ENCODE measurements at regions not wholly inside any gene's neighbourhood (a gene's known extent, or its start where the extent isn't known, plus 50 kb on each side); places are given as distances from the start of the nearest gene placed in this dataset.

DNA sequence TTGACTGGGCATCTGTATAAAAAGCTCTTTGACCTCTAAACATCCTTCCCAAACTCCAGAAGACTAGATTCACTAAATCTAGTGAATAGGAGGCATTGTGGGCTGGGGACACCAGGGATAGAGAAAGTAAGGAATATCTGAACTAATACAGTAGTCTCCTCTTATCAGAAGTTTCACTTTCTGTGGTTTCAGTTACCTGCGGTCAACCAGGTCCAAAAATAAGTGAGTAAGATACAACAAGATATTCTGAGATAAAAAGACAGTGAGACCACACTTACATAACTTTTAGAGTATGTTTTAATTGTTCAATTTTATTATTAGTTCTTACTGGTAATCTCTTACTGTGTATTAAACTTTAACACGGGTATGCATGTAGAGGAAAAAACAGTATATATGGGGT lies 376.5 kb downstream of the HNRNPD start:
- no peak for ATAC-seq

DNA sequence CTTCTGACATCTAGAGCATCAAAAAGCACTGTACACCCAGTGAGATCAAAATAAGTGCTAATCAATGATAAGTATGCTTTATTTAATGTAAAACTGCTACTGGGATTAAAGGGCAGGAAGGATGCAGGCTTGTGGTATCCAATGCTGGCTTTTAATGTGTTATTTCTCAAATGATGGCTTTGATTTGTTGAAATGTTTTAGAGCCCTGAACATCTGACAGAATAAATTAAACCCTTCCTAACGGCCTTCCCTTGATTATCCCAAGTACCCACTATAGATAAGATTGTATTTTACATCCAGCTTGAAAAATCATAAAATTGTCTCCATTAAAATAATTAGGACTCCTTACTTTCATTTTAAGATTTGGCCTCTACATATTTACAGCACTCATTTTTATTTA lies 382.9 kb downstream of the HNRNPD start:
- ATAC-seq = no peak

DNA sequence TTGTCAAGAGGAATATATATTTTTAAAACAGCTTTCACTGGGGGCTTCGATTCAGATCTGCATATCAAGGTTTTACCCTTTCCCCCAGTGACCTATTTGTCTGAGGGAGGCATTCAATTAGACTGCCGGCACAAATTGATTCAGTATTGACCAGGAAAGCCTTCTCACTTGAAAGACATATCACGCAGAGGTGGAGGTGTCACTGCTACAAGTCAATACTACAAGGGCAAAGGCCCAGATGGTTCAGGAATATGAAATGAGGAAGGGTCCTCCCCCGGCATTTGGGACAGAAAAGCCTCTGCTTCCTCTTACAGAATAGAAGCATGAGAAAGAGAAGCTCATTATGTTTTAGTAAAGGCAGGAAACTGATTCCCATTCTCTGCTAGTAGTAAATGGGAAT lies 383.6 kb downstream of the HNRNPD start:
- no peak for ATAC-seq

DNA sequence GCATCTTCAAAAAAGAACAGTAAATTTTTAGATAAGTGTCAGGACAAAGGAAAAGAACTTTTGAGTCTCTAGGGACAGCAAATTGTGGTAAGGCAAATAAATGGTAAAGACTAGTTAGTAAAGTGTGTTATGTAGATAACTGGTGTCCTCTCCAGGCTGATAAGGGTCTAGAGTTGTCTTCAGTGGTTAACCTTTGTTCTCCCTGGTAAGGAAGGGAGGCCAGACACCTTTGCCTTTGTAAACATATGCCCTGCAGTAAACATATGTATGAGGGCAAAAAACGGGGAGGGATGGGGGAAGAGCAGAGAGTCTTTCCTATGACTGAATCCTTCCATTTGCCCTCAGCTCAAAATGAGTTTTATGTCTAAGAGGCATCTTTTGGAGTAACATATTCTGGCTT lies 384.6 kb downstream of the HNRNPD start:
- no peak for ATAC-seq

DNA sequence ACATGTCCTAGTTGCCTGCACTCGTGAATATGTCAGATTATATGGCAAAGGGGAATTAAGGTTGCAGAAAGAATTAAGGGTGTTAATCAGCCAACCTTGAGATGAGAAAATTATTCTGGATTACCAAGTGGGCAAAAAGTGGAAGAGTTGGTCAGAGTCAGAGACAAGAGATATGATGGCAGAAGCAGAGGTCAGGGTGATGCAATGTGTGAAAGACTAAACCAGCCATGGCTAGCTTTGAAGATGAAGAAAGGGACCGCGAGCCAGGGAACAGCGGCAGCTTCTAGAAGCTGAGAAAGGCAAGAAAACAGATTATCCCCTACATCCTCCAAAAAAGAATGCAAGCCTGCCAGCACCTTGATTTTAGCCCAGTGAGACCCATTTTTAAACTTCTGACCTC lies 385.6 kb downstream of the HNRNPD start:
- no peak for ATAC-seq

DNA sequence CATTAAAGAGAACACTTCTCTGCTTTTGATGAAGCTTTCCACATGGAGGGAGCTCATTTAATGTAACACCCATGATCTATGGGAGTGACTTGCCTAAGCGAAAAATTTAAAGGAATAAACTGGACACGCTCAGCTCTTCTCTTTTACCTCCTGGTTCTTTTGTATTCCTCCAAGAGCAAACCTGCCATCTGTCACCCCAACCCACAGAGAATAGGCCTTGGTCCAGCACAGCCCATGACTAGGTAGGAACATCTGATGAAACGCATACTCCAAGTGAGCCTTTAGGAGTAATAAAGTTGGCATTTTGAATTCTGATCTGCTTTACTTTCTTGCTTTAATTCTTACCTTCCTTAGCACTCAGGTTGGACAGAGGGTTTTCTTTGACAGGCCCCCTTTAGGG lies 389.0 kb downstream of the HNRNPD start:
- ATAC-seq = no peak

- ATAC-seq = no peak
Measured at GRCh38 chr4:81982846-81983540, 390.8 kb downstream of the HNRNPD start.

- no peak for ATAC-seq
Measured at GRCh38 chr4:81981218-81981617, 392.6 kb downstream of the HNRNPD start.

DNA sequence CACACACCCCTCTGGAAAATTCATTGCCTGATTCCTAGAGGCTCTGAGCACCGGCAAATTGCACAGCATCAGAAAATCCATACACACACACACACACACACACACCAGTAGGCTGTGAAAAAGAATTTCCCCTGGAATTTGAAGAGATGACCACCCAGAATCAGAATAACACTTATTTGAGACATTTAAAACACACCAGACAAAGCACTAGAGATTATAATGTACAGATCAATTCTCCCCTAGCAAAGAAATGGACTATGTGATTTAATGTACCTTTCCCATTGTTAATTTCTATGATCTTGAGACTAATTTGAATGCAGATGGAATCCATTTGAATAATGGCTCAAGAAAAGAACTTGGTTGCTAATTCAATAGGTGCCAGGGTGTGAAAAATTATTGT lies 399.3 kb downstream of the HNRNPD start:
- ATAC-seq = no peak

DNA sequence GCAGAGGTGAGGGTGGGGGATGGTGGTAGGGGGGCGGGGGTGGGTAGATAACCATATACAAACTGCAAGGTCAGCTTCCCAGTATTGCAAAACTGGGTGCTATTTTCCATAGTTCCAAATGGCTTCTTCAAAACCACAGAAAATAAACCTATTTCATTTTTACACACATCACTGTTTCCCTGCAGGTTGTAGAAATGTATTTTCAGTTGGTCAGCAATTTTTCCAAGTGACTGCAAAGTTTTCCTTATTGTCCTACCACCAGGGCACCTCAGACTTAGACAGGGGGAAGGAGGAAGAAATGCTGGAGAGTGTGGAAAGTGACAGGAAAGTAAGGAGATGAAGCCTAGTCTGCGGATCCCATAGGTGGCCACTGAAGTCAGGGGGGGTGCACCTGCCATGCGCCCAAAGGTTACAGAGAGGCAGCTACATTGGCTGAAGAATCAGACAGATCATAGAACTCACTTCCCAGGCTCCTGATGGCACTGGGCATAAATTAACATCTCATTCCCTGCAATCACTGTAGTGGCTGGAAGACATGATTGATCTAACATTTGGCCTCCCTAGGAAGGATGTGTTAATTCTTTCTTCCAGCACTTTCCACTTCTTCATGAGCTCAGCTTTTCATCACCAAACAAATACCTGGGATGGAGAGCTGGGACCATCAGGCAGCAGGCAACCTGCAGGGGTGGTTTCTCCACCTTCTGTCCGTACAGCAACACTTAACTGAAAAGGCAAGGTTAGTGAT lies 402.0 kb downstream of the HNRNPD start:
- no peak for ATAC-seq

DNA sequence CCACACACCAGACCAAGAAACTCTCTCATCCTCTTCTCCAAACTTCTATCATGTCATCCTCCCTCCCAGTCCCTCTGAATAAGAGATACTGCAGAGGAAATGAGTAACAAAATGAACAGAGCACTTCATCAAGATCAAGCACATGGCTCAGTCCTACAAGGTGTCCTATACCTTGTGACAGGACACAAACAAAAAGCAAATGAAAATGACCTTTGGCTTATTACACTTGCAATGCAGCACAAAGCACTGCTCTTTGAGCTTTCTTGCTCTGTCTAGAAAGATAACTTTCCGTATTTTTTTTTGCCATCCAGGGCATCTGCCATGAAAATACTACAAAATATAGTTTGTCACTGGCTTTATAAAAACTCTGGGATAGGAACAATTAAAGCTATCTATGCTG lies 402.7 kb downstream of the HNRNPD start:
- no peak for ATAC-seq

- no peak for ATAC-seq
Measured at GRCh38 chr4:81970454-81970853, 403.3 kb downstream of the HNRNPD start.

- no peak for ATAC-seq
Measured at GRCh38 chr4:81966676-81967075, 407.1 kb downstream of the HNRNPD start.

DNA sequence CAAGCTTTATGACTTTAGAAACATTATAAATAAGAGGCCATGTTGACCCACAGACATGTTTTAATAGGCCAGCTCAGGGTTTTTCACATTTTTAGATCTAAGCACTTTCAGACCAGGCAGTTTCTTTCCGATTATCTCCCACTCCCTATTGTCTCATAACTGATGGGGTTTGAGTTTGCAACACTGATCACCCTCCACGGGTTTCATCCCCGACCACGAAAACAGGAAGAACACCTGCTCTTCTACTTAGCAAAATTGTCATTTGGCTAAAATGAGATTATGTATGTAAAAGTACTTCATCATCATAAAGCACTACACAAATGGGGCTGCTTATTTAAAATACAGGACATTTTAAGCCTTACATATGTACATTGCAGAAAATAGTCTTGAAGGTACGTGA lies 407.9 kb downstream of the HNRNPD start:
- ATAC-seq = no peak

GRCh38 chr4:81965454-81965853 lies 408.3 kb downstream of the HNRNPD start:
- no peak for ATAC-seq

GRCh38 chr4:81963763-81964020 lies 410.1 kb downstream of the HNRNPD start:
- no peak for ATAC-seq

DNA sequence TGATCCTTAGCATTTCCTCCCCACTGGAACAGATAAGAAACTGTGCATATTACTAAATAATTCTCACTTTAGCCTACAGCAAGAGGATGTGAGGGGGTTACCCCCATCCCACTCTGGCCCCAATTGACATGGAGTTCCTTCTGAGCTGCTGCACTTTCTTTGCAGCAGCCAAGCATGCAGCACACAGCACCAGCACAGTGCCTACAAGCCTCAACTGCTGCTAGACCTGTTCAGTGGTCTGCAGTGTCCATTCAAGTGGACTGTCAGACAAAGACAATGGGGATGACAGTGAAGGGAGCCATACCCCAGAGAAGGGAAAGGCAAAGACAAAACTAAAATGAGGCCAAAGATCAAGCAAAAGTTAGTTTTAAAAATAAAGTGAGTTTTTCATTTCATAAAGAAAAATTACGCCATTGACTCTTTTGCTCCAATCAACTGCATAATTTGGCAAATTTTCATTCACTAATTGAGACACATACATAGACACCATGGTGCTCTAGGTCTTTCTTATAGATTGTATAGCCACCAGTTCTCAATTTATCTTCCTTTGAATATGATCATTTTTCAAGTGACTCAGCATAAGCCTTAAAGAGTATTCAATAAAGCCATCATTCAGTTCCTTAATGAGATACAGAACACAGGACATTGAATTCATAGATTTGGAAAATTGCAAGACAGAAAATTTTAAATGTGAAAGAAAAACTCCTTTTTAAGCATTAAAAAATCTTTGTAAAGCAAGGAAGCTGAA lies 410.6 kb downstream of the HNRNPD start:
- no peak for ATAC-seq

GRCh38 chr4:81960961-81961360 lies 412.8 kb downstream of the HNRNPD start:
- no peak for ATAC-seq

- ATAC-seq = no peak
Measured at GRCh38 chr4:81954271-81954670, 419.5 kb downstream of the HNRNPD start.

GRCh38 chr4:81951891-81952455 lies 421.8 kb downstream of the HNRNPD start:
- no peak for ATAC-seq

- ATAC-seq = no peak
Measured at GRCh38 chr4:81946996-81947395, 426.8 kb downstream of the HNRNPD start.

DNA sequence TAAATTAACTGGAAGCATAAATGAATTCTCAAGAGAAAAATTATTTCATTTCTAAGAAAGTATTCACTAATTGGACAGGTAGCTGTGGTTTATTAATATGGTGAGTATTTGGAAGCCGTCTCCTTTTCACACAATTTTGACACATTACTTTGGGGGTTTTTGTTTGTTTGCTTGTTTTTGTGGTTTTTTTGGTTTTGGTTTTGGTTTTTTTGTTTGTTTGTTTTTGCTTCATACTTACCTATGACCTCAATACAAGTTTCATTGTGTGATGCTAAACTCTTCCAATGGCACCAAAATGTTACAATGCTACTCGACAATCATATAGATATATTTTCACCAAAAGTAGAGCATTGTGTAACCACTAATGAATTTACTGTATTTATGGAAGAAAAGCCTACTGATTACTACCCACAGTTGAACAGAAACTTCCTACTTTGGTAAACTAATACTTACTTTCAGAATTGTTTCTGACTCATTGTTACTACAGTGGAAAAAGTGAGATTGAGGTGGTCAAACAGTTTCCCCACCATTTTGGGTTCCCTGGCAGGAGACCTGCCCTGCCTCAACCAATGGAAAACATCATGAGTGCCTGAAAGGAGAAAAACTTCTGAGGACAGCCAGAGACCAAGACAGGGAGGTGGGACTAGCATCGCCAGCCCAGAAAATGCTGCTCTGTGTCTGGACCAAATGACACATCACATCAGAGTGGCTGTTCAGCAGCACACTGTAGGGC lies 443.1 kb downstream of the HNRNPD start:
- ATAC-seq = peak in 1 of 2 donors; percentile 30

- peak in 1 of 2 donors; percentile 28 for ATAC-seq
Measured at GRCh38 chr4:81923140-81923539, 450.7 kb downstream of the HNRNPD start.
